WTC11 (cell line): ENCODE measurements at regions not wholly inside any gene's neighbourhood (a gene's known extent, or its start where the extent isn't known, plus 50 kb on each side); places are given as distances from the start of the nearest gene placed in this dataset.

Source experiments
- ATAC-seq: fragments of 200-7000 bp; cut with Tn5 transposase; 2 replicates; pipeline ENCODE4 v1.10.0; 2021; ENCODE audit warnings: mild to moderate bottlenecking, moderate library complexity
- CTCF ChIA-PET: fragments of 300-600 bp; sonication (Branson Sonifier 250); formaldehyde crosslinking; loops from one replicate; lab custom pipeline; 2021; ENCODE audit warnings: antibody characterized with exemption; lab: Charles Lee
- POLR2A ChIA-PET: fragments of 350-600 bp; sonication (Branson Sonifier 250); formaldehyde crosslinking; loops from one replicate; lab custom pipeline; 2021; ENCODE audit warnings: antibody characterized with exemption; lab: Charles Lee
- DNase-seq: peaks from one replicate; pipeline ENCODE4 v3.0.0; 2021; ENCODE audit warnings: low spot score
- H3K27ac Mint-ChIP-seq: 2 replicates; pipeline ENCODE4 v1.8.0; 2021; ENCODE audit warnings: mixed read lengths
- H3K27me3 Mint-ChIP-seq: 2 replicates; pipeline ENCODE4 v1.8.0; 2021; ENCODE audit warnings: low read depth, mild to moderate bottlenecking, moderate library complexity, mixed read lengths
- H3K36me3 Mint-ChIP-seq: 2 replicates; pipeline ENCODE4 v1.8.0; 2021; ENCODE audit warnings: mixed read lengths
- H3K4me1 Mint-ChIP-seq: 2 replicates; pipeline ENCODE4 v1.8.0; 2022; ENCODE audit warnings: mixed read lengths
- H3K4me3 Mint-ChIP-seq: 2 replicates; pipeline ENCODE4 v1.8.0; 2021; ENCODE audit warnings: mild to moderate bottlenecking, moderate library complexity, mixed read lengths
- H3K9me3 Mint-ChIP-seq: 2 replicates; pipeline ENCODE4 v1.8.0; 2021; ENCODE audit warnings: mixed read lengths
- E2F5 ChIP-seq: sonication (generic); formaldehyde crosslinking; IDR thresholded peaks from 2 replicates; pipeline ENCODE4 v1.8.1; 2022; ENCODE audit warnings: mild to moderate bottlenecking, moderate library complexity, missing genetic modification reagents
- ERG ChIP-seq: fragments of 250-450 bp; sonication (Bioruptor Pico); IDR thresholded peaks from 2 replicates; pipeline ENCODE4 v1.8.0; 2021; ENCODE audit warnings: mild to moderate bottlenecking
- GABPB1 ChIP-seq: sonication (generic); formaldehyde crosslinking; IDR thresholded peaks from 2 replicates; pipeline ENCODE4 v1.8.1; 2023; ENCODE audit warnings: mild to moderate bottlenecking, missing genetic modification reagents
- NFYB ChIP-seq: sonication (generic); formaldehyde crosslinking; conservative IDR thresholded peaks from 2 replicates; pipeline ENCODE4 v1.8.0; 2022; ENCODE audit warnings: low read depth, missing genetic modification reagents
- NR1H2 ChIP-seq: sonication (generic); formaldehyde crosslinking; IDR thresholded peaks from 2 replicates; pipeline ENCODE4 v1.9.0; 2021; ENCODE audit warnings: mild to moderate bottlenecking, moderate library complexity, missing genetic modification reagents
- PREB ChIP-seq: sonication (generic); formaldehyde crosslinking; IDR thresholded peaks from 2 replicates; pipeline ENCODE4 v1.8.1; 2022; ENCODE audit warnings: mild to moderate bottlenecking, missing genetic modification reagents, moderate library complexity, borderline replicate concordance
- PRRX2 ChIP-seq: fragments of 250-450 bp; sonication (Bioruptor Pico); IDR thresholded peaks from 2 replicates; pipeline ENCODE4 v1.8.0; 2021; ENCODE audit warnings: mild to moderate bottlenecking
- RELA ChIP-seq: sonication (generic); formaldehyde crosslinking; IDR thresholded peaks from 2 replicates; pipeline ENCODE4 v1.8.1; 2022; ENCODE audit warnings: missing genetic modification reagents, mild to moderate bottlenecking, borderline replicate concordance
- RORB ChIP-seq: fragments of 250-450 bp; sonication (Bioruptor Pico); IDR thresholded peaks from 2 replicates; pipeline ENCODE4 v1.9.0; 2021; ENCODE audit warnings: mild to moderate bottlenecking
- SOX15 ChIP-seq: fragments of 250-450 bp; sonication (Bioruptor Pico); IDR thresholded peaks from 2 replicates; pipeline ENCODE4 v1.9.0; 2021; ENCODE audit warnings: mild to moderate bottlenecking
- ZNF121 ChIP-seq: sonication (generic); formaldehyde crosslinking; IDR thresholded peaks from 2 replicates; pipeline ENCODE4 v1.8.0; 2023; ENCODE audit warnings: missing genetic modification reagents
- ZNF317 ChIP-seq: sonication (generic); formaldehyde crosslinking; IDR thresholded peaks from 2 replicates; pipeline ENCODE4 v1.8.1; 2023; ENCODE audit warnings: low read depth, mild to moderate bottlenecking, moderate library complexity, missing genetic modification reagents, borderline replicate concordance
- ZNF396 ChIP-seq: fragments of 250-450 bp; sonication (Bioruptor Pico); IDR thresholded peaks from 2 replicates; pipeline ENCODE4 v1.8.0; 2021; ENCODE audit warnings: mild to moderate bottlenecking, moderate library complexity, borderline replicate concordance
- ZNF671 ChIP-seq: fragments of 250-450 bp; sonication (Bioruptor Pico); IDR thresholded peaks from 2 replicates; pipeline ENCODE4 v1.8.0; 2021; ENCODE audit warnings: mild to moderate bottlenecking
- TF ChIP-seq, protein P1 (sequence below): sonication (generic); formaldehyde crosslinking; IDR thresholded peaks from 2 replicates; pipeline ENCODE4 v1.8.1; 2023; ENCODE audit warnings: mild to moderate bottlenecking, missing genetic modification reagents, borderline replicate concordance

- Mint-ChIP-seq H3K4me3 (no peak overlapping the region), H3K4me1 (no peaks in the 10 kb centered on the region), H3K36me3 (peaks cover 4% of the 10 kb centered on the region; the same call in 1 of the 2 replicates), H3K9me3 (peaks cover 9% of the 10 kb centered on the region), H3K27me3 (no peaks in the 10 kb centered on the region), H3K27ac (no peak overlapping the region)
- DNase-seq (no peak), ATAC-seq (no peak)
- CTCF ChIA-PET = no interaction called here
- TF ChIP-seq PREB (CRISPR knock-in tag) = no peak
- no peak for TF ChIP-seq RORB (CRISPR knock-in tag)
- TF ChIP-seq NR1H2 (CRISPR knock-in tag) = no peak
- POLR2A ChIA-PET = no interaction called here
Measured at GRCh38 chrX:30085571-30085970, 129.8 kb upstream of the MAGEB2 start.

DNA sequence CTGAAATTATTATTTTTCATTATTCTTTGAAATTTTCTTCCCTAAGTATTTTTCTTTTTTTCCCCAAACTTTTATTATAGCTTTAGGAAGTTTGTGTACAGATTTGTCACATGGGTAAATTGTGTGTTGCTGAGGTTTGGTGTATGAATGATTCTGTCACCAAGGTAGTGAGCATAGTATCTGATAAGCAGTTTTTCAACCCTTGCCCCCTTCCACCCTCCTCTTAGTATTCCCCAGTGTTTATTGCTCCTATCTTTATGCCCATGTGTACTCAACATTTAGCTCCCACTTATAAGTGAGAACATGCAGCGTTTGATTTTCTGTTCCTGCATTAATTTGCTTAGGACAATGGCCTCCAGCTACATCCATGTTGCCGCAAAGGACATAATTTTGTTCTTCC lies 103.9 kb upstream of the MAGEB2 start:
- H3K4me1 Mint-ChIP-seq = no peaks in the 10 kb centered on the region
- CTCF ChIA-PET = no interaction called here
- POLR2A ChIA-PET = no interaction called here
- ATAC-seq (no peak), DNase-seq (no peak)
- TF ChIP-seq ERG (no peak), ZNF671 (CRISPR knock-in tag) (no peak), GABPB1 (CRISPR knock-in tag) (no peak), E2F5 (CRISPR knock-in tag) (no peak), PRRX2 (no peak), ZNF121 (CRISPR knock-in tag) (no peak), SOX15 (no peak), ZNF317 (CRISPR knock-in tag) (no peak), ZNF396 (CRISPR knock-in tag) (no peak)
- TF ChIP-seq, protein P1, sequence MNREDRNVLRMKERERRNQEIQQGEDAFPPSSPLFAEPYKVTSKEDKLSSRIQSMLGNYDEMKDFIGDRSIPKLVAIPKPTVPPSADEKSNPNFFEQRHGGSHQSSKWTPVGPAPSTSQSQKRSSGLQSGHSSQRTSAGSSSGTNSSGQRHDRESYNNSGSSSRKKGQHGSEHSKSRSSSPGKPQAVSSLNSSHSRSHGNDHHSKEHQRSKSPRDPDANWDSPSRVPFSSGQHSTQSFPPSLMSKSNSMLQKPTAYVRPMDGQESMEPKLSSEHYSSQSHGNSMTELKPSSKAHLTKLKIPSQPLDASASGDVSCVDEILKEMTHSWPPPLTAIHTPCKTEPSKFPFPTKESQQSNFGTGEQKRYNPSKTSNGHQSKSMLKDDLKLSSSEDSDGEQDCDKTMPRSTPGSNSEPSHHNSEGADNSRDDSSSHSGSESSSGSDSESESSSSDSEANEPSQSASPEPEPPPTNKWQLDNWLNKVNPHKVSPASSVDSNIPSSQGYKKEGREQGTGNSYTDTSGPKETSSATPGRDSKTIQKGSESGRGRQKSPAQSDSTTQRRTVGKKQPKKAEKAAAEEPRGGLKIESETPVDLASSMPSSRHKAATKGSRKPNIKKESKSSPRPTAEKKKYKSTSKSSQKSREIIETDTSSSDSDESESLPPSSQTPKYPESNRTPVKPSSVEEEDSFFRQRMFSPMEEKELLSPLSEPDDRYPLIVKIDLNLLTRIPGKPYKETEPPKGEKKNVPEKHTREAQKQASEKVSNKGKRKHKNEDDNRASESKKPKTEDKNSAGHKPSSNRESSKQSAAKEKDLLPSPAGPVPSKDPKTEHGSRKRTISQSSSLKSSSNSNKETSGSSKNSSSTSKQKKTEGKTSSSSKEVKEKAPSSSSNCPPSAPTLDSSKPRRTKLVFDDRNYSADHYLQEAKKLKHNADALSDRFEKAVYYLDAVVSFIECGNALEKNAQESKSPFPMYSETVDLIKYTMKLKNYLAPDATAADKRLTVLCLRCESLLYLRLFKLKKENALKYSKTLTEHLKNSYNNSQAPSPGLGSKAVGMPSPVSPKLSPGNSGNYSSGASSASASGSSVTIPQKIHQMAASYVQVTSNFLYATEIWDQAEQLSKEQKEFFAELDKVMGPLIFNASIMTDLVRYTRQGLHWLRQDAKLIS = no peak
- H3K27ac Mint-ChIP-seq = no peak overlapping the region
- no peak overlapping the region for H3K4me3 Mint-ChIP-seq
- H3K27me3 Mint-ChIP-seq = no peaks in the 10 kb centered on the region
- no peaks in the 10 kb centered on the region for H3K9me3 Mint-ChIP-seq
- no peaks in the 10 kb centered on the region for H3K36me3 Mint-ChIP-seq

DNA sequence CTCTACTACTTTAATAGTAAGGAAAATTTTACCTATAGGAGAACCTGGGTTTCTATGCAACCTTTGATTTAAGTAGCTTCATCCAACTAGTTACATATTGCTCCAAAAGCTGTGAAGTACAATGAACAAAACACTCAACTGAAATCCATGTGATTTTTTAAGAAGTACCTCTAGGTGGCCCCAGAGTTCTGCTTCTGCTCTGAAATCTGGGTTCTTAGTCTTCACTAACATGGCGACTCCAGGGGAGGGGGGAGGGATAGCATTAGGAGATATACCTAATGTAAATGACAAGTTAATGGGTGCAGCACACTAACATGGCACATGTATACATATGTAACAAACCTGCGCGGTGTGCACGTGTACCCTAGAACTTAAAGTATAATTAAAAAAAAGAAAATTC lies 73.4 kb upstream of the MAGEB2 start:
- TF ChIP-seq NFYB (CRISPR knock-in tag) (no peak), RELA (CRISPR knock-in tag) (no peak)
- TF ChIP-seq, all 79 proteins: peak for 0
- ChIA-PET CTCF (interaction anchor here (0.6 to 3.1 kb wide), 6 partner anchors 13 to 201 kb away, joined by 3 to 17 read pairs (median 4); no protein-coding TSS in a partner anchor), POLR2A (interaction anchor here (0.7 kb wide), 1 partner anchor 1483 kb away, joined by 4 read pairs; no protein-coding TSS in a partner anchor)
- peak; percentile 73 for ATAC-seq
- Mint-ChIP-seq H3K36me3 (no peaks in the 10 kb centered on the region), H3K9me3 (0 out of 2 replicates have a peak, but pooled peaks cover 6% of the 10 kb centered on the region), H3K4me1 (peaks cover 3% of the 10 kb centered on the region; the same call in 1 of the 2 replicates), H3K27ac (no peak overlapping the region), H3K4me3 (no peak overlapping the region), H3K27me3 (no peaks in the 10 kb centered on the region)
- peak; percentile 12 for DNase-seq
